SK-N-SH treated with all-trans-retinoic acid at 6 μM for 48 hours (cell line): ENCODE measurements at regions not wholly inside any gene's neighbourhood (a gene's known extent, or its start where the extent isn't known, plus 50 kb on each side); places are given as distances from the start of the nearest gene placed in this dataset.

Source experiments
- ESRRG ChIP-seq: fragments of 250-450 bp; sonication (Bioruptor Pico); IDR thresholded peaks from 2 replicates; pipeline ENCODE4 v1.6.1; 2021; ENCODE audit warnings: mild to moderate bottlenecking
- ISL1 ChIP-seq: fragments of 250-450 bp; sonication (Bioruptor Pico); IDR thresholded peaks from 2 replicates; pipeline ENCODE4 v2.1.2; 2022; ENCODE audit warnings: mild to moderate bottlenecking, moderate library complexity
- TOX ChIP-seq: fragments of 250-450 bp; sonication (Bioruptor Pico); IDR thresholded peaks from 2 replicates; pipeline ENCODE4 v1.8.0; 2021; ENCODE audit warnings: mild to moderate bottlenecking, moderate library complexity, borderline replicate concordance
- ZFP3 ChIP-seq: fragments of 250-450 bp; sonication (Bioruptor Pico); IDR thresholded peaks from 2 replicates; pipeline ENCODE4 v1.5.0; 2020; ENCODE audit warnings: mild to moderate bottlenecking, moderate library complexity
- TF ChIP-seq, protein P1 (sequence below): fragments of 250-450 bp; sonication (Bioruptor Pico); IDR thresholded peaks from 2 replicates; pipeline ENCODE4 v1.5.1; 2020; ENCODE audit warnings: low read depth, mild to moderate bottlenecking, moderate library complexity
- TF ChIP-seq, protein P2 (sequence below): fragments of 250-450 bp; sonication (Bioruptor Pico); IDR thresholded peaks from 2 replicates; pipeline ENCODE4 v1.8.0; 2020; ENCODE audit warnings: mild to moderate bottlenecking, moderate library complexity, borderline replicate concordance
- TF ChIP-seq, protein P3 (sequence below): fragments of 250-450 bp; sonication (Bioruptor Pico); IDR thresholded peaks from 2 replicates; pipeline ENCODE4 v1.5.0; 2020; ENCODE audit warnings: mild to moderate bottlenecking, moderate library complexity
- TF ChIP-seq, protein P4 (sequence below): fragments of 250-450 bp; sonication (Bioruptor Pico); IDR thresholded peaks from 2 replicates; pipeline ENCODE4 v1.5.1; 2021; ENCODE audit warnings: mild to moderate bottlenecking, moderate library complexity

DNA sequence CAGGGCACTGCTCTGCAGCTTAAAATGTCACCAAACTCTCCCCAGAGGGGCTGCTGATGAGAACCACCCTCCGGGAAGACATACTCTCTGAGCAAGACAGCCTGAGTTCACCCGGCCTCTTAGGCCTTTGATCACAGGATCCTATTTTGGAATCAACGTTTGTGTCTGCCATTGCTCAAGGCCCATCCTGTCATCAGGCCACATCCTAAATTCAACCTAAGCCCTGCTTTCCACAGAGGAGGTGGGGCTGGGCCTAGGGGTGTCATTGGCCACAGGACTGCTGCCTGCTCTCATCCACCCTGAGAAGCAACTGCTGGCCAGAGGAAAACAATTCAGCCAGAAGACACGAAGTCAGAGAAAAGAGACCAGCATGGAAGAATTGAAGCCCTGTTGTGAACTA lies 351.1 kb upstream of the IRX2 start:
- TF ChIP-seq, protein P1, sequence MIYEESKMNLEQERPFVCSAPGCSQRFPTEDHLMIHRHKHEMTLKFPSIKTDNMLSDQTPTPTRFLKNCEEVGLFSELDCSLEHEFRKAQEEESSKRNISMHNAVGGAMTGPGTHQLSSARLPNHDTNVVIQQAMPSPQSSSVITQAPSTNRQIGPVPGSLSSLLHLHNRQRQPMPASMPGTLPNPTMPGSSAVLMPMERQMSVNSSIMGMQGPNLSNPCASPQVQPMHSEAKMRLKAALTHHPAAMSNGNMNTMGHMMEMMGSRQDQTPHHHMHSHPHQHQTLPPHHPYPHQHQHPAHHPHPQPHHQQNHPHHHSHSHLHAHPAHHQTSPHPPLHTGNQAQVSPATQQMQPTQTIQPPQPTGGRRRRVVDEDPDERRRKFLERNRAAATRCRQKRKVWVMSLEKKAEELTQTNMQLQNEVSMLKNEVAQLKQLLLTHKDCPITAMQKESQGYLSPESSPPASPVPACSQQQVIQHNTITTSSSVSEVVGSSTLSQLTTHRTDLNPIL (CRISPR knock-in tag): no peak
- no peak for TF ChIP-seq ZFP3 (CRISPR knock-in tag)
- no peak for TF ChIP-seq TOX
- TF ChIP-seq, protein P2, sequence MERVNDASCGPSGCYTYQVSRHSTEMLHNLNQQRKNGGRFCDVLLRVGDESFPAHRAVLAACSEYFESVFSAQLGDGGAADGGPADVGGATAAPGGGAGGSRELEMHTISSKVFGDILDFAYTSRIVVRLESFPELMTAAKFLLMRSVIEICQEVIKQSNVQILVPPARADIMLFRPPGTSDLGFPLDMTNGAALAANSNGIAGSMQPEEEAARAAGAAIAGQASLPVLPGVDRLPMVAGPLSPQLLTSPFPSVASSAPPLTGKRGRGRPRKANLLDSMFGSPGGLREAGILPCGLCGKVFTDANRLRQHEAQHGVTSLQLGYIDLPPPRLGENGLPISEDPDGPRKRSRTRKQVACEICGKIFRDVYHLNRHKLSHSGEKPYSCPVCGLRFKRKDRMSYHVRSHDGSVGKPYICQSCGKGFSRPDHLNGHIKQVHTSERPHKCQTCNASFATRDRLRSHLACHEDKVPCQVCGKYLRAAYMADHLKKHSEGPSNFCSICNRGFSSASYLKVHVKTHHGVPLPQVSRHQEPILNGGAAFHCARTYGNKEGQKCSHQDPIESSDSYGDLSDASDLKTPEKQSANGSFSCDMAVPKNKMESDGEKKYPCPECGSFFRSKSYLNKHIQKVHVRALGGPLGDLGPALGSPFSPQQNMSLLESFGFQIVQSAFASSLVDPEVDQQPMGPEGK (CRISPR knock-in tag): no peak
- TF ChIP-seq, protein P3, sequence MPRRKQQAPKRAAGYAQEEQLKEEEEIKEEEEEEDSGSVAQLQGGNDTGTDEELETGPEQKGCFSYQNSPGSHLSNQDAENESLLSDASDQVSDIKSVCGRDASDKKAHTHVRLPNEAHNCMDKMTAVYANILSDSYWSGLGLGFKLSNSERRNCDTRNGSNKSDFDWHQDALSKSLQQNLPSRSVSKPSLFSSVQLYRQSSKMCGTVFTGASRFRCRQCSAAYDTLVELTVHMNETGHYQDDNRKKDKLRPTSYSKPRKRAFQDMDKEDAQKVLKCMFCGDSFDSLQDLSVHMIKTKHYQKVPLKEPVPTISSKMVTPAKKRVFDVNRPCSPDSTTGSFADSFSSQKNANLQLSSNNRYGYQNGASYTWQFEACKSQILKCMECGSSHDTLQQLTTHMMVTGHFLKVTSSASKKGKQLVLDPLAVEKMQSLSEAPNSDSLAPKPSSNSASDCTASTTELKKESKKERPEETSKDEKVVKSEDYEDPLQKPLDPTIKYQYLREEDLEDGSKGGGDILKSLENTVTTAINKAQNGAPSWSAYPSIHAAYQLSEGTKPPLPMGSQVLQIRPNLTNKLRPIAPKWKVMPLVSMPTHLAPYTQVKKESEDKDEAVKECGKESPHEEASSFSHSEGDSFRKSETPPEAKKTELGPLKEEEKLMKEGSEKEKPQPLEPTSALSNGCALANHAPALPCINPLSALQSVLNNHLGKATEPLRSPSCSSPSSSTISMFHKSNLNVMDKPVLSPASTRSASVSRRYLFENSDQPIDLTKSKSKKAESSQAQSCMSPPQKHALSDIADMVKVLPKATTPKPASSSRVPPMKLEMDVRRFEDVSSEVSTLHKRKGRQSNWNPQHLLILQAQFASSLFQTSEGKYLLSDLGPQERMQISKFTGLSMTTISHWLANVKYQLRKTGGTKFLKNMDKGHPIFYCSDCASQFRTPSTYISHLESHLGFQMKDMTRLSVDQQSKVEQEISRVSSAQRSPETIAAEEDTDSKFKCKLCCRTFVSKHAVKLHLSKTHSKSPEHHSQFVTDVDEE (CRISPR knock-in tag): no peak
- TF ChIP-seq, protein P4, sequence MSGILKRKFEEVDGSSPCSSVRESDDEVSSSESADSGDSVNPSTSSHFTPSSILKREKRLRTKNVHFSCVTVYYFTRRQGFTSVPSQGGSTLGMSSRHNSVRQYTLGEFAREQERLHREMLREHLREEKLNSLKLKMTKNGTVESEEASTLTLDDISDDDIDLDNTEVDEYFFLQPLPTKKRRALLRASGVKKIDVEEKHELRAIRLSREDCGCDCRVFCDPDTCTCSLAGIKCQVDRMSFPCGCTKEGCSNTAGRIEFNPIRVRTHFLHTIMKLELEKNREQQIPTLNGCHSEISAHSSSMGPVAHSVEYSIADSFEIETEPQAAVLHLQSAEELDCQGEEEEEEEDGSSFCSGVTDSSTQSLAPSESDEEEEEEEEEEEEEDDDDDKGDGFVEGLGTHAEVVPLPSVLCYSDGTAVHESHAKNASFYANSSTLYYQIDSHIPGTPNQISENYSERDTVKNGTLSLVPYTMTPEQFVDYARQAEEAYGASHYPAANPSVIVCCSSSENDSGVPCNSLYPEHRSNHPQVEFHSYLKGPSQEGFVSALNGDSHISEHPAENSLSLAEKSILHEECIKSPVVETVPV (CRISPR knock-in tag): no peak
- TF ChIP-seq ESRRG (CRISPR knock-in tag): no peak
- TF ChIP-seq ISL1 (CRISPR knock-in tag): no peak
